ENCODE measurements at regions not wholly inside any gene's neighbourhood (a gene's known extent, or its start where the extent isn't known, plus 50 kb on each side); places are given as distances from the start of the nearest gene placed in this dataset.

DNA sequence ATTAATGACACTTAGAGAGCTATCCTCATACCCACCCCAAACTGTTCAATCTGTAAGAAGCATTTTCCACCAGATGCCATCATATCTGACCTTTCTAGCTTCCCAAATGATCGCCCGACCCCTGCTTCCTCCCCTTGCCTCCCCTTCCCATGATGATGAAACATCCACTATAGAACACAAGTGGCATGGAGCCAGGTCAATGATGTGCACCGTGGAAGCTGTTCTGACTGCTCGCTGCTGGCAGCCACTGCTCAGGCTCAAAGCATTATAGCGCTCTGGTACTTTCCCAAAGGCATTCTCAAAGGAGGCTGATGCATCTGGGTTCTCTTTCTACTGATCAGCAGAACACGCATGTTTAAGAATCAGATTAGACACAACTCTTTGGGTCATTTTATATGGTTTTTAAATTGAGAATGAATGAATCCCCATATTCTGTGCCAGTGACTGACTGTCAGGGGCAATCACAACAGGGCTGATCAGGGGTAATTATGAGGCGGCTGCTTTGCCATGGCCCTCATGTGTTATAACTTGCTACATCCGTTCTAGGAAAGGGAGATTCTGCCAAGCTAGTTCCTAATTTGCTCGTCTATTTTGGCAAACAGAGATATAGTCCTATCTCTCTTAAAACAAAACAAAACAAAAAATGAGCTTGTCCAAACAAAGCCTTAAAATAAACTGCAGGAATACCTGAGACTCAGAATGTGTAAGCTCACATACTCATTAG lies 343.7 kb downstream of the ENC1 start:
- TF ChIP-seq, protein P1, sequence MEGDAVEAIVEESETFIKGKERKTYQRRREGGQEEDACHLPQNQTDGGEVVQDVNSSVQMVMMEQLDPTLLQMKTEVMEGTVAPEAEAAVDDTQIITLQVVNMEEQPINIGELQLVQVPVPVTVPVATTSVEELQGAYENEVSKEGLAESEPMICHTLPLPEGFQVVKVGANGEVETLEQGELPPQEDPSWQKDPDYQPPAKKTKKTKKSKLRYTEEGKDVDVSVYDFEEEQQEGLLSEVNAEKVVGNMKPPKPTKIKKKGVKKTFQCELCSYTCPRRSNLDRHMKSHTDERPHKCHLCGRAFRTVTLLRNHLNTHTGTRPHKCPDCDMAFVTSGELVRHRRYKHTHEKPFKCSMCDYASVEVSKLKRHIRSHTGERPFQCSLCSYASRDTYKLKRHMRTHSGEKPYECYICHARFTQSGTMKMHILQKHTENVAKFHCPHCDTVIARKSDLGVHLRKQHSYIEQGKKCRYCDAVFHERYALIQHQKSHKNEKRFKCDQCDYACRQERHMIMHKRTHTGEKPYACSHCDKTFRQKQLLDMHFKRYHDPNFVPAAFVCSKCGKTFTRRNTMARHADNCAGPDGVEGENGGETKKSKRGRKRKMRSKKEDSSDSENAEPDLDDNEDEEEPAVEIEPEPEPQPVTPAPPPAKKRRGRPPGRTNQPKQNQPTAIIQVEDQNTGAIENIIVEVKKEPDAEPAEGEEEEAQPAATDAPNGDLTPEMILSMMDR (IDR thresholded peaks at IDR 0.05) = no peak
- intact Hi-C loops (cut with DNase I) = loop anchor here in 1 of 2 donors (10.0 kb wide), 1 partner anchor 348 kb away; the partner anchor contains the start of gene ENC1
- no peaks in the 10 kb centered on the region for H3K36me3 ChIP-seq (ENCODE audit: insufficient read depth in 1 of 2, low read depth in 1 of 2)
- ATAC-seq (no peak), DNase-seq (no peak)
- H3K9me3 ChIP-seq = no peaks in the 10 kb centered on the region
- no peak overlapping the region for H3K27ac ChIP-seq
- peaks cover 15% of the 10 kb centered on the region for H3K4me1 ChIP-seq
- no peaks in the 10 kb centered on the region for H3K27me3 ChIP-seq (ENCODE audit: insufficient read depth in 3 of 3, low read length in 2 of 3)
- 36 to 42% (median 40%) methylated on average over 9 of the region's 9 CpGs for WGBS, 3 donors
- no peak overlapping the region for H3K4me3 ChIP-seq

DNA sequence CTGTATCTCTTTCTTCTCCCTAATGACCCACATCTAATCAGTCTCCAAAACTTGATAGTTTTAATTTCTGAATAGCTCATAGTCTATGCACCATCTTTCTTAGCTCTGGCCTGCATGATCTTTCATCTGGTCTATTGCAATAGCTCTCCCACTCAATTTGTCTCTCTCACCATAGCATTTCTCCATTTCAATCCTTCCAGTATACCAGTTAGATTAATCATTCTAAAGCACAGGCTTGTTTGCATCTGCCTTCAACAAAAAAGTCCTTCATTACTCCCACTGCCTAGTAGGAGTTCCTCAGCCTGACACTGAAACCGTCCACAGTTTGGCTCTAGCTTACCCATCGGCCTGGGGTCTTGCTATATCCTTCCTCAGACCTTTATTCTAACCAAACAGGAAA lies 344.9 kb downstream of the ENC1 start:
- intact Hi-C loops (cut with DNase I) = loop anchor here in 1 of 2 donors (10.0 kb wide), 1 partner anchor 349 kb away; the partner anchor contains the start of gene ENC1
- ATAC-seq (no peak), DNase-seq (no peak)
- no peaks in the 10 kb centered on the region for H3K9me3 ChIP-seq
- no peak overlapping the region for H3K27ac ChIP-seq
- no peak overlapping the region for H3K4me3 ChIP-seq
- H3K27me3 ChIP-seq (ENCODE audit: insufficient read depth in 3 of 3, low read length in 2 of 3) = no peaks in the 10 kb centered on the region
- no peaks in the 10 kb centered on the region for H3K36me3 ChIP-seq (ENCODE audit: insufficient read depth in 1 of 2, low read depth in 1 of 2)
- H3K4me1 ChIP-seq = peaks cover 22% of the 10 kb centered on the region
- 93 to 100% (median 97%) methylated on average over 2 of the region's 2 CpGs for WGBS, 3 donors
- TF ChIP-seq, protein P1 (IDR thresholded peaks at IDR 0.05) = no peak

DNA sequence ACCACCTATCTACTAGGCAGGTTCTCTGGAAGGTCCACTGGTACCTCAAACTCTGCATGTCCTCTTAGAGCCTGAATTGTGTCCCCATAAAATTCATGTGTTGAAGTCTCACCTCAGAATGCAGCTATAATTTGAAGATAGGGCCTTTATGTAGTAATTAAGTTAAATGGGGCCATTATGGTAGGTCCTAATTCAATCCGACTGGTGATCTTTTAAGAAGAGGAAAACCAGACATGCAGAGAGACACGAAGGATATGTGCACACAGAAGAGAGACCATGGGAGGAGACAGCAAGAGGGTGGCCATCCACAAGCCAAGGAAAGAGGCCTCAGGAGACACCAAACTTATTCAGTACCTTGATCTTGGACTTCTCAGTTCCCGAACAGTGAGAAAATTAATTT lies 345.4 kb downstream of the ENC1 start:
- TF ChIP-seq, protein P1 (IDR thresholded peaks at IDR 0.05) = no peak
- Histone ChIP-seq H3K27ac (no peak overlapping the region), H3K4me3 (no peak overlapping the region), H3K36me3 (ENCODE audit: insufficient read depth in 1 of 2, low read depth in 1 of 2) (no peaks in the 10 kb centered on the region), H3K27me3 (ENCODE audit: insufficient read depth in 3 of 3, low read length in 2 of 3) (no peaks in the 10 kb centered on the region), H3K4me1 (peaks cover 23% of the 10 kb centered on the region), H3K9me3 (no peaks in the 10 kb centered on the region)
- WGBS, 3 donors = 94 to 95% (median 95%) methylated on average over 3 of the region's 3 CpGs
- no peak for DNase-seq
- intact Hi-C loops (cut with DNase I) = loop anchor here in 1 of 2 donors (10.0 kb wide), 1 partner anchor 350 kb away; the partner anchor contains the start of gene ENC1
- no peak for ATAC-seq

DNA sequence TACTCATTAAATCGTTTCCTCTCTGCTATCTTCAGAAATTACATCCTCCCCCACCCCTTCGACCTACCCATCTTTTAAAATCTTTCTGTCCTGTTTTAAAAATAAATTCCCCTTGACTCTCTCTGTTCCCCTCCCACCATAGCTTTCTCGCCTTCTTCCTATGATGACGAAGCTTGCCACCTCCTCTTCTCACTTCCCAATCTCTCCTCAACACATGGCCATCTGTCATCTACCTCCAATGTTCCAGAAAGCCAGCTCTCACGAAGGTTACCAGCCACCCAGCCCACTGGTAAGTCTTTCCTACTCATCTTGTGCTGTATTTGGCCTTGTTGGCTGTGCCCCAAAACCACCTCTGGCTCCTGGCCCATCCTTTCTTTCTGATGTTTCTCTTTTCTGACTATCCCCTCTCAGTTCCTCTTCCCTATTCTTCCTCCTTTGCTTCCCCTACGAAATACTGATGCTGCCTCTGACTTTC lies 346.3 kb downstream of the ENC1 start:
- Histone ChIP-seq H3K9me3 (no peaks in the 10 kb centered on the region), H3K27me3 (ENCODE audit: insufficient read depth in 3 of 3, low read length in 2 of 3) (no peaks in the 10 kb centered on the region), H3K4me1 (peaks cover 32% of the 10 kb centered on the region), H3K27ac (no peak overlapping the region), H3K4me3 (no peak overlapping the region), H3K36me3 (ENCODE audit: insufficient read depth in 1 of 2, low read depth in 1 of 2) (no peaks in the 10 kb centered on the region)
- ATAC-seq = no peak
- intact Hi-C loops (cut with DNase I) = loop anchor here in 1 of 2 donors (10.0 kb wide), 1 partner anchor 351 kb away; the partner anchor contains the start of gene ENC1
- TF ChIP-seq, protein P1 (IDR thresholded peaks at IDR 0.05) = no peak
- 79 to 86% (median 80%) methylated on average over 6 of the region's 6 CpGs for WGBS, 3 donors
- DNase-seq = peak in 1 of 2 donors; percentile 30
